ENCODE measurements at regions not wholly inside any gene's neighbourhood (a gene's known extent, or its start where the extent isn't known, plus 50 kb on each side); places are given as distances from the start of the nearest gene placed in this dataset.

DNA sequence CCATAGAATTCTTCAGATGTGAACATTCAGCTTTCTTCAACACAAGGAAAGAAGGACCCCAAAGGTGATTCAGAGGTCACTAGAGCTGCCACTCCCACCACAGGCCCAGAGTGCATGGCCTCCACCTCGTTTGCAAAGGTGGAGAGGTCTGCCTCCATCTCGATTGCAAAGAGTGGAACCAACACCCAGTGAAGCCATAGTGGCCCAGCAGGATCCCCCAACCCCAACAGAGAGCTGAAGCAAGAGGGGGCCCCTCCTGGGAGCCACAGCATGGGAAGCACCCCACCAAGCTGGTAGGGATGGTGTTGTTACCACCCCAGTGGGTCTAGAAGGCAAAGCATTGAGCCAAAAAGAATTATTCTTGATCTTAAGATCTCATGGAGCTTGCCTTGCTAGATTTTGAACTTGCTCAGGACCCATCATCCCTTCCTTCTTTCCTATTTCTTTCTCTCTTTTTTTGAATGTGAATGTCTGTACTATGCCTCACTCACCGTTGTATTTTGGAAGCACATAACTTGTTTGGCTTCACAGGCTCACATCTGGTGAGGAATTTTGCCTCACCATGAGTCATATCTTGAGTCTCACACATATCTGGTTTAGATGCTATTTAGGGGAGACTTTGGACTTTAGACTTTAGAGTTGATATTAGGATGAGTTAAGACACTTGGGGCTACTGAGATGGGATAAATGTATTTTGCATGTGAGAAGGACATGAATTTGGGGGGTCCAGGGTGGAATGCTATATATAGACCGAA, 119.2 kb downstream of the ANKRD60 start:
- no peak for DNase-seq

GRCh38 chr20:58107533-58107932, 120.9 kb downstream of the ANKRD60 start:
- no peak for DNase-seq

GRCh38 chr20:58106143-58106750, 122.2 kb downstream of the ANKRD60 start:
- no peak for DNase-seq

GRCh38 chr20:58103961-58104360, 124.5 kb downstream of the ANKRD60 start:
- DNase-seq, result no peak

GRCh38 chr20:58103517-58103904, 124.9 kb downstream of the ANKRD60 start:
- no peak for DNase-seq

DNA sequence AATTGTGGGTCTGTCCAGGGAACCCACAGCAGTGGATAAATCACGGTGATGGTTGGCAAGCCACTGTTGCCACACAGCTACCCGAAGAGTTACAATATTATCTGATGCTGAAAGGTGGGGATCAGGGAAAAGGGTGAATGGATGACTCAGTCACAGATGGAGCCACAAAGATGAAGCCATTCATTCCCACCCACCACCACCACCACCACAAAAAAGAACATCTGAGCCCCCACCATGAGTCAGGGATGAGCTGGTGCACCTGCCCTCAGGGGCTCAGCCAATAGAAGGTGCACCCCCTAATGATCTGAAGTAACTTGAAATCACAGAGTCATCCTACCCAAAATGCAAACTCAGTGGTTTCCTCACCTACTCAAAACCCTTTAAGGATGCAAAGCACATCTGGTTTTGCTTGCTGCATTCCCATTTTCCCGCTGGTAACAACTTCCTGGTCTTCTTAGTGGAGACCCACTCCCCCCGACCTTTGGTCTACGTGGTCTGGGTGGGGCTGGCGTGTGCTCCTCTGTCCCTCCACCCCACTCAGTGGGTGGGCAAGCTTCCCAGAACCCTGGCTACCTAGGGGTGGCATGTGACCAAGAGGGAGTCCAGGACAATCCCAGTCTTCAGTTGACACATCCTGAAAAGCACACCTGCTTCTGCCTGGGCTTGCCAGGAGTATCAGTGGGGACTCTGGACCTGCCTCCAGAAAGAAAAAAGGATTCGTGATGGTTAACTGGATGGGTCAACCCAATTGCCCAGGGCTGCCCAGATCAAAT, 125.5 kb downstream of the ANKRD60 start:
- no peak for DNase-seq

GRCh38 chr20:58102261-58102660, 126.2 kb downstream of the ANKRD60 start:
- no peak for DNase-seq

- DNase-seq, result no peak
Measured at GRCh38 chr20:58100731-58101356, 127.6 kb downstream of the ANKRD60 start.

- no peak for DNase-seq
Measured at GRCh38 chr20:58099956-58100730, 128.3 kb downstream of the ANKRD60 start.

DNA sequence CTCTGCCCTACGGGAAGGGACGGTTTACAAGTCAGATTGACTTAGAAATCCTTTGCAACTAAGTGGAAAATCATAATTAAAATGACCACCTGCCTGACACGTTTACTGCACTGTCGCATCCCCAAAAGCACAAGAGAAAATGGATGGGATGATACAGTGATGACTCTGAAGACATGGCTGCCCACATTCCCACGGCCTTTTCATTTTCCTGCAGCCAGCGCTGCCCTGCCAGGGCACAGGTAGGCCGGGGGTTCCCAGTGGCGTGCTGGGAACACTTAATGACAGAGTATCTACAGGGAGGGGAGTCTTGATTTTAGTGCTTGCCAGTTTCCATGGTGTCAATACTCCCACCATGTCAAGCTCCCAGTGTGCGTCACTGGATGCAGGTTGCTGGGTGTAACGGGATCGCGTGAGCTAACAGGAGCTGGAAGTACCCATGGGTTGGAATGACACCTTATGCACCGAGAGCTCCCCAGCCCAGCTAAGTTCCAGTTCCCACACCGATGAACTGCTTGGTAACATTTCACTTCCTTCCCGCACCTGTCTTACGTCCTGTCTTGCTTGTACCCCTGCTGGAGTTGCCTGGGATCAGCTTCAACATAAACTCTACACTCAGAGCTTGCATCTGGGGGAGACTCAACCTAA, 129.0 kb downstream of the ANKRD60 start:
- no peak for DNase-seq

- no peak for DNase-seq
Measured at GRCh38 chr20:58098571-58098970, 129.9 kb downstream of the ANKRD60 start.

DNA sequence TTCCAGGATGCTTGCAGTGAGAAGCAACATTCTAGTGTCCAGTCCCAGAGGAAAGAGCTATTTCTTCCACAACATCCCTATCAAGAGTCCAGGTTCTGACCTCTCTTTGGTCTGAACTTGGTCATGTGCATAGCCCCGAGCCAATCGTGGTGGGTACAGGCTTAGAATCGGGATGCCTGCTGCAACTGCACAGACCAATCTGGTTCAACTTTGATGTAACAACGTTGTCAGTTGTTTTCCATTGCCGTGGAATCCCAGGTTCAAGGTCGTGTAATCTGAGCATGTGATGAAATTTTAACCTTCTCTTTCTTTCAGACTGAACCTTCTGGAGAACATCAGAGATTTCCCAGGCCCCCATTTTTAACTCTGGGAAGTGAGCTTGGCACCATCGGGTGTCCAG, 130.5 kb downstream of the ANKRD60 start:
- no peak for DNase-seq

GRCh38 chr20:58097429-58097828, 131.0 kb downstream of the ANKRD60 start:
- DNase-seq, result no peak

- no peak for DNase-seq
Measured at GRCh38 chr20:58096880-58097423, 131.5 kb downstream of the ANKRD60 start.

- DNase-seq, result no peak
Measured at GRCh38 chr20:58094698-58095097, 133.8 kb downstream of the ANKRD60 start.

GRCh38 chr20:58094160-58094559, 134.3 kb downstream of the ANKRD60 start:
- no peak for DNase-seq

DNA sequence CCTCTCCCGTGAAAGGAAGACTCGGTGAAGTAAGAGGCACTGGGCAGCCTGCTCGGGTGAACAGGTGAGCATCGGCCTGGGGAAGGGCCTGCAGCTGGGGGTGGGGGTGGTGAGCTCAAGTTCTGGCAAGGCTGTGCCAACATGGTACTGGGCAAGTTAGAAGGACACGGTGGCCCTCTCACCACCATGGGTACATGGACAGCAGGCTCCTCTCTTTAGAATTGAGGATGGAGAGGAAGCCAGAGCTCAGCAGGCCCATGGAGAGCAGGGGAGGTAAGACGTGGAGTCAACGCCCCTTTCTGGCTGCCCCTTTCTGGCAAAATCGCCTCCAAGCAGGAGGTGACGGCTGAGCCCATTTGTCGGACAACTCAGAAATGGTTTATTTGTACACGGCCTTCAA, 135.6 kb downstream of the ANKRD60 start:
- DNase-seq, result no peak

DNA sequence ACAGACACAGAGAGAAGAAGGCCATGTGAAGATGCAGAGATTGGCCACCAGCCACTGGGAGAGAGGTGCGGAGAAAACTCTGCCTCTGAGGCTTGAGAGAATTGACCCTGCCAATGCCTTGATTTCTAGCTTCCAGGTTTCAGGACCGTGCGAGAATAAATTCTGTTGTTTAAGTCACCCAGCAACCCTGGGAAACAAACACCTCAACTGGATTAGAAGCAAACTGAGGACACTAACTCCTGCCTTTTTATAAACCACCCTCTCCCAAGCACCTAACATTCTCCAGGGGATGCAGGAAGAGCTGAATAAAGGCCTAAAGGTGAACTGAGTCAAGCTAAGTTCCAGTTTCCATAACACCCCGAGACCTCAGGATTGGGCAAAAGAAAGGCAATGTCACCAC, 136.1 kb downstream of the ANKRD60 start:
- DNase-seq, result peak; percentile 7

- no peak for DNase-seq
Measured at GRCh38 chr20:58091810-58092209, 136.6 kb downstream of the ANKRD60 start.

DNA sequence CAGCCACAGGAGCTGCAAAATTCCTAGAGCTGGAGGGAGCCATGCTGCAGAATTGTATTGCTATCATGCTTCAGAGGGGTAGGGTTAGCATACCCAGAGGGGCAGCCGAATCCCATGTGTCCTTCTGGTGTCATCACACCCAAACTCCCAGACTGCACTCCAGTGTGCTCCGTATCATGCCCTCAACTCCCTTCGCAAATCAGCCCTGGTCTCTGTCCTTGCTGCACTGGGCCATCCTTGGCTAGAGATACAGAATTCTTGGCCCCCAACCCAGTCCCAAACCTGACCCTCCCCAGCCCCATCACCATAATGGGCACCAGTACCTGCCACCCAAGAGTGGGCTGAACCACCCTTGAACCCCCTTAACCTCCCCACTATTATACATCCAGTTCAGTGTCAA, 138.3 kb downstream of the ANKRD60 start:
- no peak for DNase-seq

DNA sequence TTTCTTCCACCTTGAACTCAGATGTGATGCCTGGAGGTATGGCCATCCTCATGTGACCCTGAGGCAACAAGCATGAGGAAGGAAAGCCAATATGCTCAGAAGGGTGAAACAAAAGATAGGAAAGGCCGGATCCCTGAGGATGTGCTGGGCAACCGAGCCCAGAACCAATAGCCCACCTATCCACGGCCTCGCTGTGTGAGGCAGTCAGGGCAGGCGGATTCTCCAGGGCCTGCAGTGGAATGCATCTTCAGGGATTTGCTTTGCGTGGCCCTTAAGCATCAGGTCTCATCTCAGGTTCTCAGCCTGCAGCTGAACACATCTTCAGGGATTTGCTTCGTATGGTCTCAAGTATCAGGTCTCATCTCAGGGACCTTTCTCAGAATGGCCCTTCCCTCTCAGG, 139.8 kb downstream of the ANKRD60 start:
- DNase-seq, result no peak

DNA sequence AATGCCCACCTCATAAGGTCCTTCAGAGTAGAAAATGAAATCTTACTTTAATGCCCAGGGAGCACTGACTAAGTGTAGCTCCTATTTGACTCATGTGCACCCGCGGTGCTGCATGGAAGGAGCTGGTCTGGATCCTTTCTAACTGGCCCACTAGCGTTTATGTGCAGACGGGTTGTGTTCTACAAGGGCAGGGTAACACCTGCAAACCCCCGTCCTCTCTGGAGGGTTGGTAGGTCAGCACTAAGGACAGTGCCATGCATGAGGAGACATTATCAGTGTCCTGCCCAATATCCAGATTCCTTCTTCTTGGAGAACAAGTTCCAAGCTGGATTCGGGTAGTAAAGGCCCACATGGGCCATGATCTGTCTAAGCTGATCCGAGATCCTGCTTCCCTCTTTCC, 140.3 kb downstream of the ANKRD60 start:
- no peak for DNase-seq
